WTC11 (cell line): ENCODE measurements at regions not wholly inside any gene's neighbourhood (a gene's known extent, or its start where the extent isn't known, plus 50 kb on each side); places are given as distances from the start of the nearest gene placed in this dataset.

Experiments used
- CREM ChIP-seq: sonication (generic); formaldehyde crosslinking; IDR thresholded peaks from 2 replicates; pipeline ENCODE4 v1.8.1; 2022; ENCODE audit warnings: mild to moderate bottlenecking, missing genetic modification reagents, moderate library complexity
- GTF2I ChIP-seq: fragments of 250-450 bp; sonication (Bioruptor Pico); conservative IDR thresholded peaks from 2 replicates; pipeline ENCODE4 v1.4.0; 2021; ENCODE audit warnings: mild to moderate bottlenecking
- NFE2L1 ChIP-seq: sonication (generic); formaldehyde crosslinking; IDR thresholded peaks from 2 replicates; pipeline ENCODE4 v1.8.1; 2023; ENCODE audit warnings: missing genetic modification reagents
- NR3C1 ChIP-seq: sonication (generic); formaldehyde crosslinking; conservative IDR thresholded peaks from 2 replicates; pipeline ENCODE4 v1.8.1; 2023; ENCODE audit warnings: low read depth, mild to moderate bottlenecking, missing genetic modification reagents
- TCF7 ChIP-seq: sonication (generic); formaldehyde crosslinking; IDR thresholded peaks from 2 replicates; pipeline ENCODE4 v1.8.0; 2022; ENCODE audit warnings: mild to moderate bottlenecking, low read depth, missing genetic modification reagents, moderate library complexity
- TEAD4 ChIP-seq: sonication (generic); formaldehyde crosslinking; IDR thresholded peaks from 2 replicates; pipeline ENCODE4 v1.8.0; 2022; ENCODE audit warnings: mild to moderate bottlenecking, missing genetic modification reagents
- ZNF423 ChIP-seq: fragments of 250-450 bp; sonication (Bioruptor Pico); IDR thresholded peaks from 2 replicates; pipeline ENCODE4 v2.1.2; 2022; ENCODE audit warnings: mild to moderate bottlenecking, moderate library complexity
- TF ChIP-seq, protein P1 (sequence below): fragments of 200-600 bp; IDR thresholded peaks from 2 replicates; pipeline ENCODE4 v1.8.0; 2022; ENCODE audit warnings: antibody characterized with exemption
- TF ChIP-seq, protein P2 (sequence below): sonication (generic); formaldehyde crosslinking; IDR thresholded peaks from 2 replicates; pipeline ENCODE4 v1.8.1; 2022; ENCODE audit warnings: low read depth, mild to moderate bottlenecking, moderate library complexity, missing genetic modification reagents, borderline replicate concordance
- TF ChIP-seq, protein P3 (sequence below): sonication (generic); formaldehyde crosslinking; IDR thresholded peaks from 2 replicates; pipeline ENCODE4 v1.8.1; 2023; ENCODE audit warnings: mild to moderate bottlenecking, missing genetic modification reagents, moderate library complexity
- TF ChIP-seq, protein P4 (sequence below): sonication (generic); formaldehyde crosslinking; conservative IDR thresholded peaks from 2 replicates; pipeline ENCODE4 v1.8.1; 2022; ENCODE audit warnings: mild to moderate bottlenecking, missing genetic modification reagents
- TF ChIP-seq, protein P5 (sequence below): sonication (generic); formaldehyde crosslinking; IDR thresholded peaks from 2 replicates; pipeline ENCODE4 v1.8.0; 2022; ENCODE audit warnings: mild to moderate bottlenecking, missing genetic modification reagents
- TF ChIP-seq, protein P6 (sequence below): sonication (generic); formaldehyde crosslinking; IDR thresholded peaks from 2 replicates; pipeline ENCODE4 v1.8.0; 2022; ENCODE audit warnings: mild to moderate bottlenecking, missing genetic modification reagents

DNA sequence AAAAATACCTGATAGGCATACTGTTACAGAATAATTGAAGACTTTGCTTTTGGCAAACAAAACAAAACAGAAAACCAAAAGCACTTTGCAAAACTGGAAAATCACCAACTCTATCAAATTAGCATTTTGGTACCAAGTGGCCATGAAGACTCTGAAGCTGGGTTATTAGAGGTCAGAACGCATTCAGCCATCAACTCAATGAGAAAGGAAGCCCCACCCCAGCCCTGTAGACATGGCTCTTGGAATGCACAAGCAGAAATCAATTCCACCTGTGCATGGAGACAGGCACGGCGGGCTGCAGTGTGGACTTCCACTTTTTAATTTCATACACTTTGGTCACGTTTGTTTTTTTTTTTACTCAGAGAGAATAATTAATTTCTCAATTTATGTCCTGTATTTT, 93.6 kb upstream of the DHX15 start:
- TF ChIP-seq NFE2L1 (CRISPR knock-in tag) (no peak), TCF7 (CRISPR knock-in tag) (no peak), TEAD4 (no peak), ZNF423 (CRISPR knock-in tag) (no peak), GTF2I (no peak), CREM (CRISPR knock-in tag) (no peak), NR3C1 (no peak)
- TF ChIP-seq, protein P1, sequence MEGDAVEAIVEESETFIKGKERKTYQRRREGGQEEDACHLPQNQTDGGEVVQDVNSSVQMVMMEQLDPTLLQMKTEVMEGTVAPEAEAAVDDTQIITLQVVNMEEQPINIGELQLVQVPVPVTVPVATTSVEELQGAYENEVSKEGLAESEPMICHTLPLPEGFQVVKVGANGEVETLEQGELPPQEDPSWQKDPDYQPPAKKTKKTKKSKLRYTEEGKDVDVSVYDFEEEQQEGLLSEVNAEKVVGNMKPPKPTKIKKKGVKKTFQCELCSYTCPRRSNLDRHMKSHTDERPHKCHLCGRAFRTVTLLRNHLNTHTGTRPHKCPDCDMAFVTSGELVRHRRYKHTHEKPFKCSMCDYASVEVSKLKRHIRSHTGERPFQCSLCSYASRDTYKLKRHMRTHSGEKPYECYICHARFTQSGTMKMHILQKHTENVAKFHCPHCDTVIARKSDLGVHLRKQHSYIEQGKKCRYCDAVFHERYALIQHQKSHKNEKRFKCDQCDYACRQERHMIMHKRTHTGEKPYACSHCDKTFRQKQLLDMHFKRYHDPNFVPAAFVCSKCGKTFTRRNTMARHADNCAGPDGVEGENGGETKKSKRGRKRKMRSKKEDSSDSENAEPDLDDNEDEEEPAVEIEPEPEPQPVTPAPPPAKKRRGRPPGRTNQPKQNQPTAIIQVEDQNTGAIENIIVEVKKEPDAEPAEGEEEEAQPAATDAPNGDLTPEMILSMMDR = no peak
- TF ChIP-seq, protein P2, sequence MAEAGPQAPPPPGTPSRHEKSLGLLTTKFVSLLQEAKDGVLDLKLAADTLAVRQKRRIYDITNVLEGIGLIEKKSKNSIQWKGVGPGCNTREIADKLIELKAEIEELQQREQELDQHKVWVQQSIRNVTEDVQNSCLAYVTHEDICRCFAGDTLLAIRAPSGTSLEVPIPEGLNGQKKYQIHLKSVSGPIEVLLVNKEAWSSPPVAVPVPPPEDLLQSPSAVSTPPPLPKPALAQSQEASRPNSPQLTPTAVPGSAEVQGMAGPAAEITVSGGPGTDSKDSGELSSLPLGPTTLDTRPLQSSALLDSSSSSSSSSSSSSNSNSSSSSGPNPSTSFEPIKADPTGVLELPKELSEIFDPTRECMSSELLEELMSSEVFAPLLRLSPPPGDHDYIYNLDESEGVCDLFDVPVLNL (CRISPR knock-in tag) = no peak
- TF ChIP-seq, protein P3, sequence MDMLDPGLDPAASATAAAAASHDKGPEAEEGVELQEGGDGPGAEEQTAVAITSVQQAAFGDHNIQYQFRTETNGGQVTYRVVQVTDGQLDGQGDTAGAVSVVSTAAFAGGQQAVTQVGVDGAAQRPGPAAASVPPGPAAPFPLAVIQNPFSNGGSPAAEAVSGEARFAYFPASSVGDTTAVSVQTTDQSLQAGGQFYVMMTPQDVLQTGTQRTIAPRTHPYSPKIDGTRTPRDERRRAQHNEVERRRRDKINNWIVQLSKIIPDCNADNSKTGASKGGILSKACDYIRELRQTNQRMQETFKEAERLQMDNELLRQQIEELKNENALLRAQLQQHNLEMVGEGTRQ (CRISPR knock-in tag) = no peak
- TF ChIP-seq, protein P4, sequence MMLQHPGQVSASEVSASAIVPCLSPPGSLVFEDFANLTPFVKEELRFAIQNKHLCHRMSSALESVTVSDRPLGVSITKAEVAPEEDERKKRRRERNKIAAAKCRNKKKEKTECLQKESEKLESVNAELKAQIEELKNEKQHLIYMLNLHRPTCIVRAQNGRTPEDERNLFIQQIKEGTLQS = no peak
- TF ChIP-seq, protein P5, sequence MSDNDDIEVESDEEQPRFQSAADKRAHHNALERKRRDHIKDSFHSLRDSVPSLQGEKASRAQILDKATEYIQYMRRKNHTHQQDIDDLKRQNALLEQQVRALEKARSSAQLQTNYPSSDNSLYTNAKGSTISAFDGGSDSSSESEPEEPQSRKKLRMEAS (CRISPR knock-in tag) = no peak
- TF ChIP-seq, protein P6, sequence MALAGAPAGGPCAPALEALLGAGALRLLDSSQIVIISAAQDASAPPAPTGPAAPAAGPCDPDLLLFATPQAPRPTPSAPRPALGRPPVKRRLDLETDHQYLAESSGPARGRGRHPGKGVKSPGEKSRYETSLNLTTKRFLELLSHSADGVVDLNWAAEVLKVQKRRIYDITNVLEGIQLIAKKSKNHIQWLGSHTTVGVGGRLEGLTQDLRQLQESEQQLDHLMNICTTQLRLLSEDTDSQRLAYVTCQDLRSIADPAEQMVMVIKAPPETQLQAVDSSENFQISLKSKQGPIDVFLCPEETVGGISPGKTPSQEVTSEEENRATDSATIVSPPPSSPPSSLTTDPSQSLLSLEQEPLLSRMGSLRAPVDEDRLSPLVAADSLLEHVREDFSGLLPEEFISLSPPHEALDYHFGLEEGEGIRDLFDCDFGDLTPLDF = no peak
